ENCODE measurements at regions not wholly inside any gene's neighbourhood (a gene's known extent, or its start where the extent isn't known, plus 50 kb on each side); places are given as distances from the start of the nearest gene placed in this dataset.

DNA sequence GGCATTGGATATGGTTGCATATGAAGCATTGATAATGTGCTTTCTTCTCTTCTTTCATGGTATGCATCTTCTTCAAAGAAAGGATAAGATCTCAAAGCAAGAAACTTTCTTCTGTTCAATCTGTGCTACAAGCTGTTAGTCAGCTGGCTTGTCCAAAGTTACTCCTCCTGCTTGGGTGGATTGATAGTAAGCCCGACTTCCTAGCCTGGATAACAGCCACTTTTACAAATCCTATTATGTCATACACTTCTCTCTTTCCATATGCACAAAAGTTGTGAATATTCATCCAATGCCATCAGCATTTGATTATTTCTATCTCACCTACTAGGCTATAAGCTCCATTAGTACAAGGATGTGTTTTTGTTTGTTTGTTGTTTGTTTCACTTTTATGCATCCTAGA is 891.0 kb upstream of the SORCS1 start:
- no peak for TF ChIP-seq EZH2 (IDR thresholded peaks at IDR 0.05; ENCODE audit: low read length, unreplicated experiment)
- TF ChIP-seq, protein P1, sequence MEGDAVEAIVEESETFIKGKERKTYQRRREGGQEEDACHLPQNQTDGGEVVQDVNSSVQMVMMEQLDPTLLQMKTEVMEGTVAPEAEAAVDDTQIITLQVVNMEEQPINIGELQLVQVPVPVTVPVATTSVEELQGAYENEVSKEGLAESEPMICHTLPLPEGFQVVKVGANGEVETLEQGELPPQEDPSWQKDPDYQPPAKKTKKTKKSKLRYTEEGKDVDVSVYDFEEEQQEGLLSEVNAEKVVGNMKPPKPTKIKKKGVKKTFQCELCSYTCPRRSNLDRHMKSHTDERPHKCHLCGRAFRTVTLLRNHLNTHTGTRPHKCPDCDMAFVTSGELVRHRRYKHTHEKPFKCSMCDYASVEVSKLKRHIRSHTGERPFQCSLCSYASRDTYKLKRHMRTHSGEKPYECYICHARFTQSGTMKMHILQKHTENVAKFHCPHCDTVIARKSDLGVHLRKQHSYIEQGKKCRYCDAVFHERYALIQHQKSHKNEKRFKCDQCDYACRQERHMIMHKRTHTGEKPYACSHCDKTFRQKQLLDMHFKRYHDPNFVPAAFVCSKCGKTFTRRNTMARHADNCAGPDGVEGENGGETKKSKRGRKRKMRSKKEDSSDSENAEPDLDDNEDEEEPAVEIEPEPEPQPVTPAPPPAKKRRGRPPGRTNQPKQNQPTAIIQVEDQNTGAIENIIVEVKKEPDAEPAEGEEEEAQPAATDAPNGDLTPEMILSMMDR (conservative IDR thresholded peaks at IDR 0.05; ENCODE audit: low read depth, low read length), result no peak
- TF ChIP-seq EZH2phosphoT487 (IDR thresholded peaks at IDR 0.05; ENCODE audit: borderline replicate concordance, low read length), result no peak
